ENCODE measurements at regions not wholly inside any gene's neighbourhood (a gene's known extent, or its start where the extent isn't known, plus 50 kb on each side); places are given as distances from the start of the nearest gene placed in this dataset.

- H3K9me3 ChIP-seq: no peaks in the 10 kb centered on the region
- DNase-seq (ENCODE audit: low spot score in 2 of 2): peak; percentile 22 to 41
- peaks cover 33% of the 10 kb centered on the region for H3K4me1 ChIP-seq
- H3K27me3 ChIP-seq (ENCODE audit: low read depth): no peaks in the 10 kb centered on the region
- H3K4me3 ChIP-seq: no peak overlapping the region
- 0 out of 2 replicates have a peak, but pooled peaks cover 3% of the 10 kb centered on the region for H3K36me3 ChIP-seq (replicated peaks)
- in situ Hi-C loops (cut with MboI; ENCODE audit: low sequenced_read_pairs): no loop called here
Observed at GRCh38 chr18:39692367-39693015, 2126.9 kb upstream of the CELF4 start.

GRCh38 chr18:39685303-39685902 lies 2119.8 kb upstream of the CELF4 start:
- Histone ChIP-seq H3K4me1 (no peaks in the 10 kb centered on the region), H3K4me3 (no peak overlapping the region), H3K36me3 (replicated peaks) (no peaks in the 10 kb centered on the region), H3K27me3 (ENCODE audit: low read depth) (no peaks in the 10 kb centered on the region), H3K9me3 (no peaks in the 10 kb centered on the region)
- DNase-seq (ENCODE audit: low spot score in 2 of 2): no peak
- in situ Hi-C loops (cut with MboI; ENCODE audit: low sequenced_read_pairs): no loop called here

GRCh38 chr18:39681061-39681460 lies 2115.5 kb upstream of the CELF4 start:
- no peak for DNase-seq (ENCODE audit: low spot score in 2 of 2)
- no peak overlapping the region for H3K4me3 ChIP-seq
- no peaks in the 10 kb centered on the region for H3K4me1 ChIP-seq
- H3K27me3 ChIP-seq (ENCODE audit: low read depth): no peaks in the 10 kb centered on the region
- H3K9me3 ChIP-seq: no peaks in the 10 kb centered on the region
- H3K36me3 ChIP-seq (replicated peaks): no peaks in the 10 kb centered on the region
- in situ Hi-C loops (cut with MboI; ENCODE audit: low sequenced_read_pairs): no loop called here

GRCh38 chr18:39675906-39676305 lies 2110.3 kb upstream of the CELF4 start:
- H3K4me1 ChIP-seq: no peaks in the 10 kb centered on the region; the same call in 1 of the 2 replicates
- H3K4me3 ChIP-seq: no peak overlapping the region
- in situ Hi-C loops (cut with MboI; ENCODE audit: low sequenced_read_pairs): no loop called here
- no peak for DNase-seq (ENCODE audit: low spot score in 2 of 2)
- H3K9me3 ChIP-seq: no peaks in the 10 kb centered on the region
- no peaks in the 10 kb centered on the region for H3K36me3 ChIP-seq (replicated peaks)
- H3K27me3 ChIP-seq (ENCODE audit: low read depth): no peaks in the 10 kb centered on the region

GRCh38 chr18:39675368-39675767 lies 2109.8 kb upstream of the CELF4 start:
- in situ Hi-C loops (cut with MboI; ENCODE audit: low sequenced_read_pairs): no loop called here
- Histone ChIP-seq H3K4me3 (no peak overlapping the region), H3K27me3 (ENCODE audit: low read depth) (no peaks in the 10 kb centered on the region), H3K36me3 (replicated peaks) (no peaks in the 10 kb centered on the region), H3K9me3 (no peaks in the 10 kb centered on the region), H3K4me1 (no peaks in the 10 kb centered on the region; the same call in 1 of the 2 replicates)
- no peak for DNase-seq (ENCODE audit: low spot score in 2 of 2)

GRCh38 chr18:39672171-39672570 lies 2106.6 kb upstream of the CELF4 start:
- Histone ChIP-seq H3K4me1 (no peaks in the 10 kb centered on the region; the same call in 1 of the 2 replicates), H3K36me3 (replicated peaks) (no peaks in the 10 kb centered on the region; the same call in 1 of the 2 replicates), H3K9me3 (no peaks in the 10 kb centered on the region), H3K27me3 (ENCODE audit: low read depth) (no peaks in the 10 kb centered on the region), H3K4me3 (no peak overlapping the region)
- in situ Hi-C loops (cut with MboI; ENCODE audit: low sequenced_read_pairs): no loop called here
- DNase-seq (ENCODE audit: low spot score in 2 of 2): no peak

GRCh38 chr18:39667905-39668304 lies 2102.3 kb upstream of the CELF4 start:
- H3K27me3 ChIP-seq (ENCODE audit: low read depth): no peaks in the 10 kb centered on the region
- no peaks in the 10 kb centered on the region for H3K9me3 ChIP-seq
- no peak for DNase-seq (ENCODE audit: low spot score in 2 of 2)
- H3K36me3 ChIP-seq (replicated peaks): no peaks in the 10 kb centered on the region; the same call in none of the 2 replicates
- no peak overlapping the region for H3K4me3 ChIP-seq
- in situ Hi-C loops (cut with MboI; ENCODE audit: low sequenced_read_pairs): no loop called here
- H3K4me1 ChIP-seq: no peaks in the 10 kb centered on the region; the same call in 1 of the 2 replicates

GRCh38 chr18:39666541-39666940 lies 2100.9 kb upstream of the CELF4 start:
- no peaks in the 10 kb centered on the region for H3K27me3 ChIP-seq (ENCODE audit: low read depth)
- no peak overlapping the region for H3K4me3 ChIP-seq
- in situ Hi-C loops (cut with MboI; ENCODE audit: low sequenced_read_pairs): no loop called here
- H3K9me3 ChIP-seq: no peaks in the 10 kb centered on the region
- no peaks in the 10 kb centered on the region; the same call in none of the 2 replicates for H3K36me3 ChIP-seq (replicated peaks)
- DNase-seq (ENCODE audit: low spot score in 2 of 2): no peak
- H3K4me1 ChIP-seq: no peaks in the 10 kb centered on the region; the same call in 1 of the 2 replicates

- no peaks in the 10 kb centered on the region for H3K27me3 ChIP-seq (ENCODE audit: low read depth)
- in situ Hi-C loops (cut with MboI; ENCODE audit: low sequenced_read_pairs): no loop called here
- H3K36me3 ChIP-seq (replicated peaks): no peaks in the 10 kb centered on the region; the same call in 1 of the 2 replicates
- H3K4me1 ChIP-seq: no peaks in the 10 kb centered on the region
- H3K9me3 ChIP-seq: no peaks in the 10 kb centered on the region
- DNase-seq (ENCODE audit: low spot score in 2 of 2): no peak
- no peak overlapping the region for H3K4me3 ChIP-seq
Observed at GRCh38 chr18:39661856-39662366, 2096.3 kb upstream of the CELF4 start.

- Histone ChIP-seq H3K9me3 (no peaks in the 10 kb centered on the region), H3K36me3 (replicated peaks) (no peaks in the 10 kb centered on the region; the same call in 1 of the 2 replicates), H3K4me3 (no peak overlapping the region), H3K27me3 (ENCODE audit: low read depth) (no peaks in the 10 kb centered on the region), H3K4me1 (no peaks in the 10 kb centered on the region; the same call in 1 of the 2 replicates)
- in situ Hi-C loops (cut with MboI; ENCODE audit: low sequenced_read_pairs): no loop called here
- no peak for DNase-seq (ENCODE audit: low spot score in 2 of 2)
Observed at GRCh38 chr18:39660141-39660540, 2094.5 kb upstream of the CELF4 start.

GRCh38 chr18:39655341-39655740 lies 2089.7 kb upstream of the CELF4 start:
- in situ Hi-C loops (cut with MboI; ENCODE audit: low sequenced_read_pairs): no loop called here
- H3K27me3 ChIP-seq (ENCODE audit: low read depth): no peaks in the 10 kb centered on the region
- H3K36me3 ChIP-seq (replicated peaks): no peaks in the 10 kb centered on the region
- no peak for DNase-seq (ENCODE audit: low spot score in 2 of 2)
- no peaks in the 10 kb centered on the region for H3K9me3 ChIP-seq
- no peak overlapping the region for H3K4me3 ChIP-seq
- no peaks in the 10 kb centered on the region; the same call in 1 of the 2 replicates for H3K4me1 ChIP-seq

- H3K27me3 ChIP-seq (ENCODE audit: low read depth): no peaks in the 10 kb centered on the region
- no peak for DNase-seq (ENCODE audit: low spot score in 2 of 2)
- H3K36me3 ChIP-seq (replicated peaks): no peaks in the 10 kb centered on the region
- no peak overlapping the region for H3K4me3 ChIP-seq
- H3K4me1 ChIP-seq: peaks cover 3% of the 10 kb centered on the region; the same call in 1 of the 2 replicates
- in situ Hi-C loops (cut with MboI; ENCODE audit: low sequenced_read_pairs): no loop called here
- H3K9me3 ChIP-seq: no peaks in the 10 kb centered on the region
Observed at GRCh38 chr18:39653221-39653620, 2087.6 kb upstream of the CELF4 start.

- no peaks in the 10 kb centered on the region for H3K9me3 ChIP-seq
- in situ Hi-C loops (cut with MboI; ENCODE audit: low sequenced_read_pairs): no loop called here
- no peaks in the 10 kb centered on the region for H3K27me3 ChIP-seq (ENCODE audit: low read depth)
- H3K4me1 ChIP-seq: peaks cover 3% of the 10 kb centered on the region; the same call in 1 of the 2 replicates
- H3K36me3 ChIP-seq (replicated peaks): no peaks in the 10 kb centered on the region; the same call in 1 of the 2 replicates
- no peak overlapping the region for H3K4me3 ChIP-seq
- no peak for DNase-seq (ENCODE audit: low spot score in 2 of 2)
Observed at GRCh38 chr18:39648616-39649015, 2083.0 kb upstream of the CELF4 start.
